ENCODE measurements at regions not wholly inside any gene's neighbourhood (a gene's known extent, or its start where the extent isn't known, plus 50 kb on each side); places are given as distances from the start of the nearest gene placed in this dataset.

DNA sequence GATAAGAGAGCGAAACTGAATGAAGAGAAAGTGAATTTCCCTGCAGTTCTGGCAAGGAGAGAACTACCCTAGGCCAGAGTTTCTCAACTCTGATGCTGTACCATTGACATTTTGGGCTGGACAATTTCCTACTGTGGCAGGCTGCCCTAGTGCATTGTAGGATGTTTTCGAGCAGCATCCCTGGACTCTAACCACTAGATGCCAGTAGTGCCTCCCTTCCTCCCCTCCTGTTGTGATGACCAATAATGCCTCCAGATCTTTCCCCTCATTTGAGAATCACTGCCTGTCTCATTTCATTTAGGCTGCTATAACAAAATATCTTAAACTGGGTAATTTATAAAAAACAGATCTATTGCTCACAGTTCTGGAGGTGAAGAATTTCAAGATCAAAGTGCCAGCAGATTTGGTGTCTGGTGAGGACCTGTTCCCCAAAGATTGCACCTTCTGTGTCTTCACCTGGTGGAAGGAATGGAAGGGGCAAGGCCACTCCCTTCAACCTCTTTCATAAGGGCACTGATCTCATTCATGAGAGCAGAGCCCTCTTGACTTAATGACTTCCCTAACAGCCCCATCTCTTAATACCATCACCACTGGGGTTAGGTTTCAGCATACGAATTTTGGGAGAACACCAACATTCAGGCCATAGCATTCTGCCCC is 188.9 kb upstream of the MEIS2 start:
- CTCF ChIA-PET = no interaction called here
- H3K27ac Mint-ChIP-seq = no peak overlapping the region
- DNase-seq = no peak
- no peaks in the 10 kb centered on the region for H3K36me3 Mint-ChIP-seq (ENCODE audit: low read depth)
- intact Hi-C loops (cut with micrococcal nuclease) = no loop called here
- no peaks in the 10 kb centered on the region for H3K4me1 Mint-ChIP-seq (ENCODE audit: low read depth)
- no peak overlapping the region for H3K4me3 Mint-ChIP-seq
- peaks cover 2% of the 10 kb centered on the region for H3K9me3 Mint-ChIP-seq
- no peaks in the 10 kb centered on the region for H3K27me3 Mint-ChIP-seq (ENCODE audit: low read depth)

DNA sequence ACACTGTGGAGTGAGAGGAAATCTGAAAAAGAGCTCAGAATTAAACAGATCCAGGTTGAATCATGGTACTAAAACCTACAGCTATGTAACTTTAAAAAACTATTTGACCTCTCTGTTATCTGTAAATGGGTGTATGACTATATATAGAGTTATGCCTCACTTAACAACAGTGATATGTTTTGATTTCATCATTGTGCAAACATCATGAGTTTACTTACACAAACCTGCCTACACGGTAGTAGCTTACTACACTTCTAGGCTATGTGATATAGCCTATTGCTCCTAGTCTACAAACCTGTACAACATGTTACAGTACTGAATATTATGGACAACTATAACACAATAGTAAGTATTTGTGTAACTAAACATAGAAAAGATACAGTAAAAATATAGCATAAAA is 191.6 kb upstream of the MEIS2 start:
- Mint-ChIP-seq H3K4me1 (ENCODE audit: low read depth) (no peaks in the 10 kb centered on the region), H3K36me3 (ENCODE audit: low read depth) (no peaks in the 10 kb centered on the region), H3K27me3 (ENCODE audit: low read depth) (no peaks in the 10 kb centered on the region), H3K4me3 (no peak overlapping the region), H3K27ac (no peak overlapping the region), H3K9me3 (no peaks in the 10 kb centered on the region)
- CTCF ChIA-PET = no interaction called here
- no peak for DNase-seq
- intact Hi-C loops (cut with micrococcal nuclease) = no loop called here

DNA sequence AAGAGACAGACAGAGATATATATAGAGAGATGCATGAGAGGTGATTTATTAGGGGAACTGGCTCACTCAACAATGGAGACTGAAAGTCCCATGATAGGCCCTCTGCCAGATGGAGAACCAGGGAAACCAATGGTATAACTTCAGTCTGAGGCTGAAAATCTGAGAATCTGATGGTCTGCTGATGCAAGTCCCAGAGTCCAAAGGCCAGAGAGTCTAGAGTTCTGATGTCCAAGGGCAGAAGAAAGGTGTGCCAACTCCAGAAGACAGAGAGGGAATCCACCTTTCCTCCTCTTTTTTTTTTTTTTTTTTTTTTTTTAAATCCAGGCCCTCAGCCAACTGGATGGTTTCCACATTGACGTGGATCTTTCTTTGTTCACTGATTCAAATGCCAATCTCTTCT is 197.9 kb upstream of the MEIS2 start:
- H3K4me3 Mint-ChIP-seq = no peak overlapping the region
- no peaks in the 10 kb centered on the region for H3K9me3 Mint-ChIP-seq
- no peak for DNase-seq
- CTCF ChIA-PET = no interaction called here
- H3K27me3 Mint-ChIP-seq (ENCODE audit: low read depth) = no peaks in the 10 kb centered on the region
- H3K27ac Mint-ChIP-seq = no peak overlapping the region
- H3K36me3 Mint-ChIP-seq (ENCODE audit: low read depth) = no peaks in the 10 kb centered on the region
- intact Hi-C loops (cut with micrococcal nuclease) = no loop called here
- H3K4me1 Mint-ChIP-seq (ENCODE audit: low read depth) = no peaks in the 10 kb centered on the region

DNA sequence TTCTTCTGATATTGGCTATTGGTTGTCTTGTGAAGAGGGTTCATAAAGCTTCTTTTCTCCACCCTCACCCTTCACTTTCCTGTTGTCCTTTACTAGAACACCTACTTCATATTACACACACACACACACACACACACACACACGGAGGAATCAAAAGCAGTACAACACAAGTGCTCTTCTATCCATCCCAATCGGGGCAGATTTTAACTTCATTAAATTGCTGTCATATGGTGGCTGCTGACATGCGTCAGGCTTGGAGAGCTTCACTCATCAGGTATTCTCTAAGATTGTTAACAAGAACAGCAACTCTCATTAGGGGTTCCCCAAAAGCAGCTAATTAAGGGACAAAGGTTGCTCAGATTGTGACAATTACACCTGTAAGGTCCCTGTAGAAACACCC is 239.1 kb upstream of the MEIS2 start:
- Mint-ChIP-seq H3K27ac (no peak overlapping the region), H3K4me1 (ENCODE audit: low read depth) (no peaks in the 10 kb centered on the region), H3K36me3 (ENCODE audit: low read depth) (no peaks in the 10 kb centered on the region), H3K9me3 (peaks cover 4% of the 10 kb centered on the region), H3K27me3 (ENCODE audit: low read depth) (no peaks in the 10 kb centered on the region), H3K4me3 (no peak overlapping the region)
- intact Hi-C loops (cut with micrococcal nuclease) = no loop called here
- CTCF ChIA-PET = no interaction called here
- DNase-seq = no peak

DNA sequence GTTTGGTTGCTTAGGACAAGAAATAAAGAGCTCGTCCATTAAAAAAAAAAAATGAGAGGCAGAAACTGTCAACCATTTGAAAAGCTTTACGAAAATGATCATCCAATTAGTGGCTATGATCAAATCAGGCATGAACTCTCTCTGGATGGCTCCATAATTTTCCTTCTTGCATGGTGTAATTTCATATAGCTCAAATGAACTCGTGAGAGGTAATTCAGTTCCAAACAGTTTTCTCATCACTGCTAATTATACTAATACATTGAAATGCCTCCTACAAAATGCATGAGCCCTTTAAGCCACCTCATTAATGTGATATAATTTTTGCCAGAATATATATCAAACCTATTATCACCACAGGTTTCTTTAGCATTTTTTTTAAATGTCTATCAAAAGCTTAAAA is 239.5 kb upstream of the MEIS2 start:
- Mint-ChIP-seq H3K4me1 (ENCODE audit: low read depth) (no peaks in the 10 kb centered on the region), H3K27me3 (ENCODE audit: low read depth) (no peaks in the 10 kb centered on the region), H3K36me3 (ENCODE audit: low read depth) (no peaks in the 10 kb centered on the region), H3K4me3 (no peak overlapping the region), H3K27ac (no peak overlapping the region), H3K9me3 (peaks cover 4% of the 10 kb centered on the region)
- DNase-seq = no peak
- CTCF ChIA-PET = no interaction called here
- intact Hi-C loops (cut with micrococcal nuclease) = no loop called here

DNA sequence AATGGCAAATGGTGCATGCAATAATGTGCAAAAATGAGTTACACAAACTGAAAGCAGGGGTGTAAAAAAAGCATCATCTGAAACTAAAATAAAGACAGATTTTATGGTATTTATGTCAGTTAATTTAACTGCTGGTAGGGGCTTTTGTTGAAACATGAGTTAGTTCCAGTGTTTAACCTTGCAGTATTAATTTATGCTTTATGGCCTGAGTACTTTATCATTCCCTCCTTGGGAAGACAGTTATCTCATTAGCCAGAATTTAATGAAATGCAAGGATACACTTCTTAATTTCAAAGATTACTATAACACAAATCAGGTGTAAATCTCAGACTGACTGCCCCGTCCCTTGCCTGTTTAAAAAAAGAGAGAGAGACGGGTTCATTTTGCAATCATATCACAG is 240.1 kb upstream of the MEIS2 start:
- CTCF ChIA-PET = no interaction called here

DNA sequence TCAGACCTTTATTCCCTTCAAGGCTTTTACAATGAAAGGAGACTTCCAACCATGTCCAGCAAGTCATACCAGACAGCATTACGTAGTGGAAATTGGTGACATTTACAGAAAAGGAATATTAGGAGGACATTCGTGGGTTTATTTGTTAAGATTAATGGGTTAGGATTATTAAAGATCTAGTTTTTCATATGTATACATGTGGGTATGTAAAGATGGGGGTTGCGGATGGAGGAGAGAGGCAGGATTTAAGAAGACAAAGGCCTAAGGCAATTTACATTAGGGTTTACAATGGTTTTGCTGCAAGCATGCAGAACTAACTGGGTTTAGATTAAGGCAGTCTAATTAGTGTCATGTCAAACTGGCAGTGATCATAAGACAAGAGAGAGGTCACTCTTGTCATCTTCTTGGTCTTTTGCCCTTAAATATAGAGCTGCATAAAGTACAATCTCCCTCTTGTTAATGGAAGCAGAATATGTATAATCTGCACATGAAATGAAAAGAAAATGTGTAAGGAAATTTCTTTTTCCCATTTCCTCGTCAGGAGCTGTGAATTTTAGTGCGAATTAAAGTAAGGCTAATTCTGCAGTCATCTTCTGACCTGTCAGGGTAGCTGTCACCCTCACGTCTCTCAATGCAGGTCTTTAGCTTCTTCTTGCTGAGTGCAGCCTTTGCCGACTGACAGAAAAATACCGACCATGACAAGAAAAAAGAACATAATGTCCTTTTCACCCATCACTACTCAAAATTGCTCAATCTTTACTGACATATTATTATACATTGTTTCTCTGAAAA is 258.9 kb upstream of the MEIS2 start:
- no peaks in the 10 kb centered on the region for H3K27me3 Mint-ChIP-seq (ENCODE audit: low read depth)
- no peak overlapping the region for H3K27ac Mint-ChIP-seq
- CTCF ChIA-PET = no interaction called here
- no peaks in the 10 kb centered on the region for H3K9me3 Mint-ChIP-seq
- intact Hi-C loops (cut with micrococcal nuclease) = no loop called here
- no peak for DNase-seq
- H3K36me3 Mint-ChIP-seq (ENCODE audit: low read depth) = no peaks in the 10 kb centered on the region
- no peaks in the 10 kb centered on the region for H3K4me1 Mint-ChIP-seq (ENCODE audit: low read depth)
- no peak overlapping the region for H3K4me3 Mint-ChIP-seq

More for the DNA sequence above, 240.1 kb upstream of the MEIS2 start:
- no peak overlapping the region for H3K4me3 Mint-ChIP-seq
- H3K27me3 Mint-ChIP-seq (ENCODE audit: low read depth) = no peaks in the 10 kb centered on the region
- peaks cover 2% of the 10 kb centered on the region for H3K9me3 Mint-ChIP-seq
- H3K36me3 Mint-ChIP-seq (ENCODE audit: low read depth) = no peaks in the 10 kb centered on the region
- intact Hi-C loops (cut with micrococcal nuclease) = no loop called here
- H3K4me1 Mint-ChIP-seq (ENCODE audit: low read depth) = no peaks in the 10 kb centered on the region
- no peak for DNase-seq
- H3K27ac Mint-ChIP-seq = no peak overlapping the region

DNA sequence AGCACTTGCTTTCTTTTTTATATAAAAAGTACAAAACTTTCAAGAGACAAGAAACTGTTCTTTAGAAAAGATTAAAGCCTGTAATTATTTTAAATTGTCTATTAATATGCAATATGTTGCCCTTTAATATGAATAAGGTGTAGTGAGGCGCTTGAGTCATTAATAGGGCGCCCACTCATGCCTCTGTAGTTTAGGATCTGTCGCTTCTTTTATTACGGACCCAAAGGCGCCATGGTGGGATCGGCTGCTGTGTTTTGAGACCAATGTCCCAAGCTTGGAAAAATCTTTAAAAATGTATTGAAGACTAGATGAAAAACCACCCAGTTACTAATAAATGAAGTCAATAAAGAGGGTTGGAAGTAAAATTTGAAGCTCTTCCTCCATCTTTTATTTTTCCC is 259.5 kb upstream of the MEIS2 start:
- intact Hi-C loops (cut with micrococcal nuclease) = no loop called here

DNA sequence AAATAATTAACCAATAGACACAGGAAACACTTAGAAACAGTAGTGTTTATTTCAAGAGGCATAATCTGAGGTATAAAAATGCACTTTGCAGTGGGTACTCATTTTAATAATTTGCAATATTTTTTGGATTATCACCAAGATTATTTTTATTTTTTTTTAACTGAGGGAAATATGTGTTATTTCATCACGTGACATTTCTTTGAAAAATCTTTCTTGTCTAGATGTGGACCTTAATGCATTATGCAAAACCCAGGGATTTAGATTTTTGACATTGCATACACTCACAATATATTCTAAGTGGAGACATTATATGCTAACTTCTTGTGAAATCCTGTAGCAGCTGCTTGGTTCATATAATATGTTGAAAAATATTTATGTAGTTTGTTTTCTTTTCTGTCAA is 260.4 kb upstream of the MEIS2 start:
- H3K36me3 Mint-ChIP-seq (ENCODE audit: low read depth) = no peaks in the 10 kb centered on the region
- no peaks in the 10 kb centered on the region for H3K9me3 Mint-ChIP-seq
- no peaks in the 10 kb centered on the region for H3K4me1 Mint-ChIP-seq (ENCODE audit: low read depth)
- no peak for DNase-seq
- H3K27ac Mint-ChIP-seq = no peak overlapping the region
- CTCF ChIA-PET = interaction anchor here (1.1 kb wide), 1 partner anchor 70 kb away, joined by 6 read pairs; no protein-coding TSS in a partner anchor
- H3K4me3 Mint-ChIP-seq = no peak overlapping the region
- no peaks in the 10 kb centered on the region for H3K27me3 Mint-ChIP-seq (ENCODE audit: low read depth)
- intact Hi-C loops (cut with micrococcal nuclease) = no loop called here

More for the DNA sequence above, 259.5 kb upstream of the MEIS2 start:
- no peak for DNase-seq
- Mint-ChIP-seq H3K27ac (no peak overlapping the region), H3K36me3 (ENCODE audit: low read depth) (no peaks in the 10 kb centered on the region), H3K27me3 (ENCODE audit: low read depth) (no peaks in the 10 kb centered on the region), H3K9me3 (no peaks in the 10 kb centered on the region), H3K4me3 (no peak overlapping the region), H3K4me1 (ENCODE audit: low read depth) (no peaks in the 10 kb centered on the region)
- CTCF ChIA-PET = no interaction called here

DNA sequence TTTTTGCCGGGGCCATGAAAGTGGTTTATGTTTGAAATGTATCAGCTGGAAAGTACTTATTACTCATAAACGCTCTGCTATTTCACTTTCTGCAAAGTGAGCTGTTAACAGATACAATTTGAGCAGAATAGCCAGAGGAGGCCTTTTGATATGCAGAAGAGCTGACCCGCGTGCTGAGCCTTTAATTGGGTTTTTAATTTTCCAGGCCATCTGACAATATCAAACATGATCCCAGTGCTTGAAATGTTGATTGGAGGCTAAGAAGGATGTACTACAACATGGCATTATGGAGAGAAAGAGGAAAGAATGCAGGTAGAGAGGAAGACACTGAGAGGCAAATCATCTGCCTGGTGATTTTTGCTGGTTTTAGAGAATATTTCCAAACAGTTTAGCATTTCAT is 261.3 kb upstream of the MEIS2 start:
- no peak for DNase-seq
- CTCF ChIA-PET = interaction anchor here (1.1 kb wide), 1 partner anchor 71 kb away, joined by 6 read pairs; no protein-coding TSS in a partner anchor
- Mint-ChIP-seq H3K36me3 (ENCODE audit: low read depth) (no peaks in the 10 kb centered on the region), H3K4me3 (no peak overlapping the region), H3K27ac (no peak overlapping the region), H3K27me3 (ENCODE audit: low read depth) (no peaks in the 10 kb centered on the region), H3K9me3 (no peaks in the 10 kb centered on the region), H3K4me1 (ENCODE audit: low read depth) (no peaks in the 10 kb centered on the region)
- intact Hi-C loops (cut with micrococcal nuclease) = no loop called here

DNA sequence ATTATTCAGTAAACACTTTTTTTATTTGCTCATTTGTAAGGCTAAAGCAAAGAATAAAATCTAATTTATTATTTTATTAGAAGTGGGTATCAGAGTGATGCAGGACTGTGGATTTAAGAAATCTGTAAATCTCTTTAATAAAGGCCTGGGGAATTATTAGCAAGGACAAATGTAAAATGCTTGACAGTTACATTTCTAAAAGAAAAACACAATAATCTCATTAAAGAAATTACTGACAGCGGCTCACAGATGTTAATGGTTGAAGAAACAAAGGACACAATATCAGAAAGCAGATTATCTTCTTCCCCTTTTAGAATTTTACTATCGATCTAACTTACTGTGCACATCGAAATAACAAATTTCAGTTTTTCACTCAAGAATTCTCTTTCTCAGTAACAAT is 262.1 kb upstream of the MEIS2 start:
- DNase-seq = no peak
- Mint-ChIP-seq H3K27me3 (ENCODE audit: low read depth) (no peaks in the 10 kb centered on the region), H3K4me3 (no peak overlapping the region), H3K4me1 (ENCODE audit: low read depth) (no peaks in the 10 kb centered on the region), H3K36me3 (ENCODE audit: low read depth) (no peaks in the 10 kb centered on the region), H3K9me3 (peaks cover 3% of the 10 kb centered on the region), H3K27ac (no peak overlapping the region)
- intact Hi-C loops (cut with micrococcal nuclease) = no loop called here
- CTCF ChIA-PET = no interaction called here

DNA sequence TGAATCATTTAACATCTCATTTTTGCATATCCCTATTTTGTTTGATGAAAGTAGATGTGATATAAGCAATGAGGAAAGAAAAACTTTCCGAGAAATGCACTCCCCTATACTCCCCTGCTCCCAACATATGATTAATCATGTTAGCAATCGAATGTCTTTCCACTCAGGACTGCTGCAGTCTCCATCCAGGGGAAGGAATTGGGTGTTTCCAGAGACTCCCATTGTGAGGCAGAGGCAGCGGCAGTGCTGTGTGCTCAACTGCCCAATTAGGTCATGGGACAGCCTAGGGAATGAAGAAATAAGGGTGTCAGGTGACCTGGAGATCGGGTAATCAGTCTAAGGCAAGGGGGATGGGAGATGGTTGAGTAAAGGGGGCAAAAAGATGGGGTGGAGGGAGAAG is 268.6 kb upstream of the MEIS2 start:
- DNase-seq = no peak
- H3K36me3 Mint-ChIP-seq (ENCODE audit: low read depth) = no peaks in the 10 kb centered on the region
- H3K27ac Mint-ChIP-seq = no peak overlapping the region
- no peaks in the 10 kb centered on the region for H3K4me1 Mint-ChIP-seq (ENCODE audit: low read depth)
- intact Hi-C loops (cut with micrococcal nuclease) = no loop called here
- no peak overlapping the region for H3K4me3 Mint-ChIP-seq
- H3K9me3 Mint-ChIP-seq = peaks cover 7% of the 10 kb centered on the region
- CTCF ChIA-PET = interaction anchor here (0.5 kb wide), 1 partner anchor 689 kb away, joined by 4 read pairs; no protein-coding TSS in a partner anchor
- H3K27me3 Mint-ChIP-seq (ENCODE audit: low read depth) = no peaks in the 10 kb centered on the region

DNA sequence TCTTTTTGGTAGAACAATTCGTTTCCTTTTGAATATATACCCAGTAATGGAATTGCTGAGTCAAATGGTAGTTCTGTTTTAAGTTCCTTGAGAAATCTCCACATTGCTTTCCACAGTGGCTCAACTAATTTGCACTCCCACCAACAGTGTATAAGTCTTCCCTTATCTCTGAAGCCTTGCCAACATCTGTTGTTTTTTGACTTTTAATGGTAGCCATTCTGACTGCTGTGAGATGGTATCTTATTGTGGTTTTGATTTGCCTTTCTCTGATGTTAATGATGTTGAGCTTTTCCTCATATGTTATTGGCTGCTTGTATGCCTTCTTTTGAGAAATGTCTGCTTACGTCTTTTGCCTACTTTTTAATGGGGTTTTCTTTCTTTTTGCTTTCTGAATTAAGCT is 270.6 kb upstream of the MEIS2 start:
- CTCF ChIA-PET = no interaction called here
- Mint-ChIP-seq H3K4me1 (ENCODE audit: low read depth) (no peaks in the 10 kb centered on the region), H3K4me3 (no peak overlapping the region), H3K36me3 (ENCODE audit: low read depth) (no peaks in the 10 kb centered on the region), H3K9me3 (peaks cover 7% of the 10 kb centered on the region), H3K27me3 (ENCODE audit: low read depth) (no peaks in the 10 kb centered on the region), H3K27ac (no peak overlapping the region)
- DNase-seq = no peak
- intact Hi-C loops (cut with micrococcal nuclease) = no loop called here

All from activated naive CD4-positive, alpha-beta T cell treated with anti-CD3 and anti-CD28 coated beads for 36 hours (primary cell).